GM19455 (cell line): ENCODE measurements at regions not wholly inside any gene's neighbourhood (a gene's known extent, or its start where the extent isn't known, plus 50 kb on each side); places are given as distances from the start of the nearest gene placed in this dataset.
"Not testable (repeated sequence)": the region's sequence is repeated elsewhere in the genome, so short reads cannot be mapped to it uniquely, and the experiment has no call there.

Experiments
- ATAC-seq: cut with Tn5 transposase; IDR thresholded peaks from one replicate; pipeline ENCODE4 v1.9.1; 2021; ENCODE audit not compliant: unreplicated experiment

DNA sequence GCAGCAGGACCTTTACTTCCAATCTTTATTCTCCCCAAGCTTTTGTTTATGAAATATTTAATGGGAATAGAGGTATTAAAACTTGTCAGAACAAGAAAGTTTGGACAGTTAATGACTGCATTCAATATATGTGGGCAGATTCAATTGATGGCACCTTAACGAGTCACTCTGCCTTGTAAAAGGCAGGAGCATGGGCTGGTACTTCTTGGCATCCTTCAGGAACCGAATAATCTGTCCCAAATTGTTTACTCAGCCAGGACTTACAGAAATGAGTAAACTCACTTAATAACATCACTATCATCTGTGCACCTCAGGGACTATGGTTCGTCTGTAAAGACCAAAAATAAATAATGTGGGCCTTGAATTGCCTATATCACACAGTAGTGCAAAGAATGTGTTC lies 1280.3 kb upstream of the TMEFF2 start:
- ATAC-seq = no peak

DNA sequence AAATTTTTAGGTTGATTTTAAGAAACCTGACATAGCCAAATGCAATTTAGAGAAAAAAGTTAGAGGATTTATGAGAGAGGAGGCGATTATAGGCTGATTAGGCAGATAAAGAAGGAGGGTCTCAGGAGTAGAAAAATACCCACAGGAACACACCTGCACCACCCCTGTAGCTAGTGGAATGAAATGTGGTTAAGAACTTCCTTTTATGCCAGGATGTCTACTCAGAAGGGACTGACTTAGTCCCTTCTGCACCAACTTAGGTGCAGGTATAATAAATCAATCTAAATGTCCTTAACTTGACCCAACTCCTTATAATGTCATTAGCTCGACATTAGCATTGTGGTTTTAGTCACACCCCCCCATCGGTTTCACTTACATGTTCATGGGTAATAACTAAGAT lies 1274.5 kb upstream of the TMEFF2 start:
- ATAC-seq = no peak

DNA sequence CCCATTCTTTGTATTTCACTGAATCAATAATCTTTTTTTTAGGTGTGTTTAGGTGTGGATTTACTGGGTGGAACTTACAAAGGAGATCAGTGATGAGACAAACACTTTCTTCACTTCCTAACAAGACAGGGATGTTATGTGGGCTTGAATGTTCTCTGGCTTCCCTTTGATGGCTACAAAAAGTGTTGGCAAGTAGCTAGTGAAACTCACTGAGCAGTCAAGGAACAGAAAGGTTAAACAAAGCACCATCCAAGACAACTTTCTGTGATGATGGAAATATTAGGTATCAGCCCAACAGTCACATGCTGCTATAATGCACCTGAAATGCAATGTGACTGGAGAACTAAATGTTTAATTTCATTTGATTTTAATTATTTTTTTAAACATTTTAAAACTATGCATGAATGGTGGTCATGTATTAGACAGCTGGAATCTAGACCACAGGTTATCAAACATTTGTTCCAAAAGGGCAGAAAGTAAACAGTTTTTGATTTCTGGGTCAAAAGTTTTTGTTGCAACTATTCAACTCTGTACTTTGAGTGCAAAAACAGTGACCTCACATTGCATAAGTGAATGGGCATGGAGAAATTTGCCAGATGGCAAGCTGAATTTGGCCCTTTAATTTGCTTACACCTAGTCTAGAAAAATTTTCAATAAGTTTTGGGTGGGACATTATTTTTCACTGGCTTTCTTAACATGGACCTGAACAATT lies 1272.7 kb upstream of the TMEFF2 start:
- ATAC-seq = no peak

DNA sequence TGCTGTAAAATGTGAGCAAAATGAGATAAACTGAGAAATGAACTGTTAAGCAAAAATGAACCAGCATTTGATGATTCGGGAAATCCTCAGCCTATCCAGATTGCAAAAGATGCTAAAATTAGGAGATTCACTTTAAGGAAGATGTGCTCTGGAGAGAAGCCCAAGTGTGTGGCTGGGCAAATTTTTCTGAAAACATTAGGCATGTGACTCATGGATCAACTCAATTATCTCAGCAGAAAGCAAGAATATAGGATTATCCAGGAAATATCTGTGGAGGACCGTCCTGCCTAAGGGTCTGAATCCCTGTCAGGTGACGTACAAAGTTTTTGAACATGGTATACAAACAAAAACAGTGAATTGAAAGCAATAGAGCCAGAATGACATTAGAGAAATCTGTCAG lies 1268.3 kb upstream of the TMEFF2 start:
- ATAC-seq = no peak

DNA sequence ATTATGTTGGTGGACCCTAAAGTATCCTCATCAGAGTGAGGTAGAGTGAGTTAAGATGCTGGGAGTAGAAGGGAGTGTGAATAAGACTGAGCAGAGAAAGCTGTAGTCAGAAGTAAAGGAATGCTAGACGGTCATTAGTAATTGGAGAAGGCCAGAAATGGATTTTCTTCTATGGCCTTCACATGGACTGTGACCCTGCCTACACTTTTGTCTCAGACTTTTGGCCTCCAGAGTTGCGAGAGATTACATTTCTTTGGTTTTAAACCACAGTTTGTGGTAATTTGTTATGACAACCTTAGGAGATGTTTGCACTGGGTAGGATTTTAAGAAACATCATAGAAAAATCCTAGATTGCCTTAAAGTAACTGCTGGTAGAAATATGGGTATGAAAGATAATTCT lies 1267.7 kb upstream of the TMEFF2 start:
- ATAC-seq = no peak

DNA sequence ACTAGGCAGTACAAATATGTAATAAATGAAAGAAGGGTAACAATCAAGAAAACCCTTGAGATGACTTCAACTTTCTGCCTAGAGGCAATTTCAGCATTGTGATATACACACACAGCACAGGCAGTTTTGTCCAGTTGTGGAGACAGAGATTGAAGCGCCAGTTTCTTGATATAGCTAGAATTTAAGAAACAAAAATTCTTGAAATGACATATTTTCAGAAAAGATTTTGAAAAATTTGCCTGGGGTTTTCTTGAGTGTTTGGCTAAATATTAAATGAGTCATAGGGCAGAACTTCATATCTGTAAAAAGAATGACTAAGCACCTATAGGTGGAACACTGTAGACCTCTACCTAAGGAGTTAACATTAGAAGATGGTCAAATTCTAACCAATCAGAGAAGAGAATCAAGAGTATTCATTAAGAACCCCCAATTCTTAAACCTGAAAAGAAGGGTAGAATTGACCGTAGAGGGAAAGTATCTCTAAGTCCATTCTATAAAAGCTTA lies 1266.8 kb upstream of the TMEFF2 start:
- no peak for ATAC-seq

DNA sequence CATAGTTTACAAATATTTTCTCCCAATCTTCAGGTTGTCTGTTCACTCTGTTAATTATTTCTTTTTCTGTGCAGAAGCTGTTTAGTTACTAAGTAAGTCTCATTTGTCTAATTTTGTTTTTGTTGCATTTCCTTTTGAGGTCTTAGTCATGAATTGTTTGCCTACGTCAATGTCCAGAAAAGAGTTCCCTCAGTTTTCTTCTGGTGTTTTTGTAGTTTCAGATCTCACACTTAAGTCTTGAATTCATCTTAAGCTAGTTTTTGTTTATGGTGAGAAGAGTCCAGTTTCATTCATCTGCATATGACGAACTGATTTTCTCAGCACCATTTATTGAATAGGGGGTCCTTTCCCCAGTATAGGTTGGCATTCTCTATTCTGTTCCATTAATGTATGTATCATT lies 1252.2 kb upstream of the TMEFF2 start:
- ATAC-seq = no peak

DNA sequence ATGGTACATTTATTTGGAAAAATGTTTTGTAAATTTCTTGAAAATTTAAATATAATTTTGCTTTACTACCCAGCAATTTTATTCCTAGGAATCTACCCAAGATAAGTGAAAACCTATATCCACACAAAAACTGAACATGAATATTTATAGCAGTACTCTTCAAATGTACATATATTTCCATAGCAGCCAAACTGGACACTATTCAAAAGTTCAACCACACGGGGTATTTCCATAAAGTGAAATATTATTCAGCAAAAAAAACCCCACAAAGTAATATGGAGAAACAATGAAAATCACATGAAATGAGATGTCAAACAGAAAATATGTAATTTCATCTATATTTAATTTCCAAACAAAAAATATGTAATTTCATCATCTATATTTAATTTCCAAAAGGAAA lies 1247.6 kb upstream of the TMEFF2 start:
- no peak for ATAC-seq

DNA sequence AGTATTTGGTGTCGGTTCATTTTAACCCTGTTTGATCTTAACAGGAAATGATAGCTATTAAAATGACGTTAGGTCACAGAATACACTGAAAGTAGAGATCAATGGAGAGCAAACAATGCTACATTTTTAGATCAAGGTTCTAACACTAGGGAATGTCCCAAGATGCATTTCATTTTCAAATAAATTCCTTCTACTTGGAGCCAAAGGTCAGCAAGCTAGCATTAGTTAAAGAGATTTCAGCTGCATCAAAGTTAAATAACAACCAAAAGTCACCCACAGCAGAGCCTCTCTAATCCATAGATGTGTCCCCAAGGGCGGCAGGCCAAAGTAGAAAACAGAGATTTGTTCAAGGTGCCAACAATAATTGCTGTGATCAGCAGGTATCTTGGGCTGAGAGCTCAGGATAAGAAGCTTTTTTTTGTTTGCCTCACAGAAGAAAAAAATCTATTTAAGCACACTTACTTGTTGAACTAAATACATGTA lies 1233.6 kb upstream of the TMEFF2 start:
- no peak for ATAC-seq

DNA sequence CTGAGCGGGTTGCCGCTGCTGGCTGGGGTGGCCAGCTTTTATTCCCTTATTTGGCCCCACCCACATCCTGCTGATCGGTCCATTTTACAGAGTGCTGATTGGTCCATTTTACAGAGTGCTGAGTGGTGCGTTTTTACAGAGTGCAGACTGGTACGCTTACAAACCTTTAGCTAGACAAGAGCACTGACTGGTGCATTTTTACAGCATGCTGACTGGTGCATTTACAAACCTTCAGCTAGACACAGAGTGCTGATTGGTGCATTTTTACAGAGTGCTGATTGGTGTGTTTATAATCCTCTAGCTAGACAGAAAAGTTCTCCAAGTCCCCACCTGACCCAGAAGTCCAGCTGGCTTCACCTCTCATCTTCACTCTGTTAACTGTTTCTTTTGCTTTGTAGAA lies 1217.6 kb upstream of the TMEFF2 start:
- not testable (repeated sequence) for ATAC-seq

DNA sequence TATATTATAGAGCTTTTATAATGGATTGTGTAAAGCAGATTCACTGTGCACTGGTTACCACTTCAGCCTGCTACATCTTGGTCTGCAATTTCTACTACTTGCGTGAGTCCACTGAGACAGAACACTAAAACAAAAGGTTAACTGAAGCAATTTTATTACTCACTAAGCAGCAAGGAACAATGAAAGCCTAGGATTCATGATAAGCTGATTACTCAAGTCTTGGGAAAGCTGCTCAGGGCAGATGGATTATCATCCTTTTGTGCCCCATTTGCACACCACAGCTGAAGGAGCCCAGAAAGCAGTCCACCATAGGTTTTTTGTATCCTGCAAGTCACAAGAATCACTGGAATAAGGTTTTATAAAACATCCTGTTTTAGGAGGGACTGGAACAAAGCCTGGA lies 1215.2 kb upstream of the TMEFF2 start:
- no peak for ATAC-seq

DNA sequence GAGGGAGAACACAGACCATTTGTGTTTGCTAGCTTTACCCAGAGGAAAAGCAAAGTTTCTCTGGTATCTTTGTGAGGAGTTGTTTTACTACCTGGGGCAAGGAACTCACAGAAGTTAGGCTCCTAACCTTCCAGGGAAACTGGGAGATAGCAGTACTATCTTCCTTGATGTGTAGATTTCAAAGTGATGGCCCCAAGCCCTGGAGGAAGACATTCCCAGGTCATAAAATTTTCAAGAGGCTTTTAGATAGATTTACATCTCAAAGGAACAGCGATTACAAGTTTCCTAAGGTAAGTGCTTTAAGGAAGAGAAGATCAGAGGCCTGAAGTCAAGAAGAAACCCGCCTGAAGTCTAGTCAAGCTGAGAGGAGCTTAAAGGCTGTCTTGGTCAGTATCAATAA lies 1187.8 kb upstream of the TMEFF2 start:
- ATAC-seq = no peak

DNA sequence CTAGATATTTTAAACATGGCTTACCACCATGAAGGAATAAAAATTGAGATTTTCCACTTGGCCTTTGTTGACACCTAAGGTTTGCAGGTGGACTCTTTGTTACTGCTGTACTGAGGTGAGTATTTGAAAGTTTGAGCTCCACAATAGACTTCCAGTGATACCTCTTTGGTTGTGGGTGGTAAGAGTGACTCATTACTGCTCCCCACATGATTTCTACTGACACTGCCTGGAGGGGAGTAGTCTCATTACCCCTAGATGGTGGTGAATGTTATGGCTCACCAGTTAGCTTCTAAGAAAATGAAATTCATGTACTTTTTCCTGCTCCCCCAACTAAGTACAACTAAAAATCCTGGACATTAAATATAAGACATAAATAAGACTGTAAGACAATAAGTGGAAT lies 1183.1 kb upstream of the TMEFF2 start:
- ATAC-seq = no peak

DNA sequence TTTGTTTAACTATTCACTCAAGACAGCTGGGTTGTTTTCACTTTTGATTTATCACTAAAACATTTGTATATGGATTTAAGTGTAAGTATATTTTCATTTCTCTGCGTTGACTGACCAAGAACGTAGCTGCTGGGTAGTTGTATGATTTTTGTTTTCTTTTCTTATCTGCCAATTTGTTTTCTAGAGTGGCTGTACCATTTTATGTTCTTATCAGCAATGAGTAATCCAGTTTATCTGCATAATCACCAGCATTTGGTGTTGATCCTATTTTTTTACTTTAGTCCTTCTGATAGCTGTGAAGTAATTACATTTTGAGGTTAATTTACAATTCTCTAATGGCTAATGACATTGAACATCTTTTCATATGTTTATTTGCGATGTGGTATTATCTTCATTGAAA lies 1178.4 kb upstream of the TMEFF2 start:
- no peak for ATAC-seq

DNA sequence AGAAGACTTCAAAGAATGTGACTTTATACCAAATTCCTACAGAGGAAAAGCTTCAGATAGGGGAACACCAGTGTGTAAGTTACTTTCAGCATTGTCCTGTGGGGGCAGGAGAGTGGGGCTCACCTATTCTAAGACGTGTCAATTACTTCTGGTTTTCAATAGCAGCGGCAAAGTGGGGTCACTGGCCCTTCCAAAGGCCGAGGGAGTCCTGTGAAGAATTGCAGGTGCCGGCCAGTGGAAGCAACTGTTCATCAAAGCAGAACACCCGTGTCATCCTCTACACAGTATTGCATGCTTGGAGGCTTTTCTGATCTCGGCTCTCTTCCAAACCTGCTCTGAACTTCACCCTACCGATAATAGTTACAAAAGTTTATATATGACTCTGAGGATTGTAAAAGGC lies 1176.5 kb upstream of the TMEFF2 start:
- ATAC-seq = no peak

DNA sequence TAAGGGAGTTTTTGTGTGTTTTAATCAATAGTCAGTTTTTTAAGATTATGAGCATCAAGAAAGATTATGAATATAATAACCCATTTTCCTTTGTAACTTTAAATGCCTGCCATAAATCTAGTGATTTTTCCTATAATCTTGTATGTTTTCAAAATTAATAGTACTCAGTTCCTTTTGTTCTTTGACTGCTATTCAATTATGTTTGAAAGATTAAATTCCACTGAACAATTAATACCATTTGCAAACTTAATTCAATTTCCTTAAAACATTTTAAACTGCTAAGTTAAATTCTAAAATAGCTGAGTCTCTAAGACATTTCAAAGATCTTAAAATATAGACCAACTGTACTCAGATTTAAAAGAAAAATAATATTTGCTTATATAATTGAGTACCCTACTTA lies 1173.9 kb upstream of the TMEFF2 start:
- ATAC-seq = no peak

DNA sequence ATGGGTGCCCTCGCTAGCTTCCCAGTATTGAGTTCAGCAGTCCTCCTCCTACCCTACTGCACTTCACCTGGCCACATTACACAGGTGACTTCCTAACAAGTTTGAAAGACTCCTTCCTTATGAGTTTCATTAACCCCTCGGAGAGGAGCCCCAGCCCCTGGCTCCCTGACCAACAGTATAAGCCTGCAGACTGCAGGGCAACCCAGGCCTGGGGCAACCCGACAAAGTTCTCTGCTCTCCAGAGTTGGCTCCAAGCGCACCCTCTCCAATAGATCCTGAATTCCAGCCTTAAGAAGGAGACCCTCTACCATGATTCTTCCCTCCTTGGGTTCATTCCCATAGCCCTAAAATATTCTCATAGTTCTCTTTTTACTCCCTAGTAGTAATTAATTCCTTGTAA lies 1162.8 kb upstream of the TMEFF2 start:
- ATAC-seq = no peak

DNA sequence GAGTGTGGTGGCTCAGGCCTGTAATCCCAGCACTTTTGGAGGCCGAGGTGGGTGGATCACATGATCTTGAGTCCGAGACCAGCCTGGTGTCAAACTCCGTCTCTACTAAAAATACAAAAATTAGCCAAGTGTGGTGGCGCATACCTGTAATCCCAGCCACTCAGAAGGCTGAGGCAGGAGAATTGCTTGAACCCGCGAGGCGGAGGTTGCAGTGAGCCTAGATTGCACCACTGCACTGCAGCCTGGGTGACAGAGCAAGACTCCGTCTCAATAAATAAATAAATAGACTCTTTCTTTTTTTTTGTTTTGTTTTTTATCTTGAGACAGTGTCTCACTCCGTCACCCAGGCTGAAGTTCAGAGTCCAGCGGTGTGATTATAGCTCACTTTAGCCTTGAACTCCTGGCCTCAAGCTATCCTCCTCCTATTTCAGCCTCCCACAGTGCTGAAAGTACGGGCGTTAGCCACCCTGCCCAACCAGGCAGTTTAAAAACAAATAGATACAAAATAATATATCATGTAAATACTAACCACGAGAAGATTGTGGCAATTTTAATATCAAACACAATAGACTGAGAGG lies 1158.0 kb upstream of the TMEFF2 start:
- not testable (repeated sequence) for ATAC-seq

DNA sequence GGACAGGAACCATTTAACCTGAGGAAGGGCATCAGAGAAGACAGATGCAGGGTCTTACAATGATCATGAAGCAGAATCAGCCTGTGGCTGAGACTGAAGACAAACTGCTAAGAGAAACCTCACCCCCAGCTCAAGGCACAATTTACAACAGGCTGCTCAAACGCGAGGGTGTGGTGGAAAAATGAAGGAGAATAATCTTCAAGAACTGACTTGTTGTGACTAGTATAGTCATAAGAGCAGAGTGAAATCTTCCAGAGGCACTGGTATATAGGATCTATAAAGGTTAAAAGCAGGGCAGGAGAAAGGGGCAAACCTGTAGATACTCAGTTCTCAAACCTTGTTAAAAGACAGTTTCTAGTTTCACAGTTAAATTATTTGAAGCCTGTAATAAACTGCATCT lies 1155.8 kb upstream of the TMEFF2 start:
- ATAC-seq = no peak

DNA sequence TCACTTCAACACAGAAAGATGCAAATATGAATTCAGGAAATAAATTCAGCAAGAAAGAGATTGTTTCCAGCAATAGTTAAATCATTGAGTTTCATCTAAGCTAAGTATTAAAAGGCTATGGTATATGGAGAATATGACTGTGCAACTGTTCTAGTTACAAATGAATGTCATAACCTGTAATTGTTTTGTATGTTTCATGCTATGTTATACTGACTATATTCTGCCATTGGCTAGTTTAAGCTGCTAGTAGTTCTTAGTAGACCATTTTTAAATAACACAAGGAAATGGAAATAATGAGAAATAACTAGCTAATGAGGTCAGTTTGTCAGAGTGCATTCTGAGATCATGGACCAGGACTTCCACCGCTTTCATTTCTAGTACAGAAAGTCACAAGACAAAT lies 1154.9 kb upstream of the TMEFF2 start:
- ATAC-seq = no peak

DNA sequence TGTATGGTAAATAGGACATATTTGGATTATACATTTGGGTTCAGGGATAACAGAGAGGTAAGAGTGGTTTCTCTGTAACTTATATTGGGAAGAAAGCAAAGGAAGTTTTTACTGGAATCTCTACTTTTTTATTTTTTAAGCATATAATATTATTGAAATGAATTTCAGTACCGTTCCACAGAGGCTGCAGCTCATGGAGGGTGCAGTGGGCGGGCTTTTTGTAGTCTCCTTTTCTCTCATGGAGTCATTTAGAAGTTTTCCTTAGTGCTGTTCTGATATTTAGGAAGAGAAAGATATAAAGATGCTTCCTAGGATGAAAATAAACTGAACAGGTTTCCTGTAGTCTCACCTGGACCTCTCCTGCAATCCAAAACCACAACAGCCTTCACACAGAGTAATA lies 1153.3 kb upstream of the TMEFF2 start:
- no peak for ATAC-seq

DNA sequence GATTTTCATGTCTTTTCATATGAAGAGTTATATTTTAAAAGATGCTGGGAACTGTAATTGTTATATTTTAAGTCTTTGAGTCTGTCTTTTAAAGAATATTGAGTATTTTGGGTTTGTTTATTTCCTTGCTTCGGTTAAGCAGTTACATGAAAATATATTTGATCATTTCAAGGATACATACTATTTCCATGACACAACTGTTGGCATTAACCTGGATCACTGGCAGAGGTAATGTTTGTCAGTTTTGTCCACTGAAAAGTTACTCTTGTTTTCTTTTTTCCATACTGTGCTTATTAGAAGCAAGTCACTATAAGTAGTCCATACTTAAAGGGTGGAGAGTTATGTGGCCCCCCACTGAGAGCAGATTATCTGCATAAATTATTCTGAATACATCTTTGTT lies 1142.0 kb upstream of the TMEFF2 start:
- no peak for ATAC-seq

DNA sequence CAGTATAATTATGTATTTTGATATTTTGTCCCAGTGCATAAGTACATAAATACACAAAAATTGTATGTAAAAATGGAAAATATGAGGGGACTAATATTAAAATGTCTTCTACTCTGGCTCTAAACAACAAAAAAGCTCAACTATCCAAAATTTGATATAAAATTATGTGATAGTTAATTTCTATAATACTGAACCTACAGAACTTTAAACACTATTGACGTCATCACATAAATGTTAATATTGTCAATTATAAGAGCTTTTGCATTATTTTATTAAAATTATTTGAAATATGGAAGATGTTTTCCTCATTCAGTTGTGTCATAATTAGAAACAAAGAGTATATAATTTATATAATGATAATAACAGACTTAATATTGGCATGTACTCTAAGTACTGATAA lies 1139.7 kb upstream of the TMEFF2 start:
- ATAC-seq = no peak
